ENCODE measurements at regions not wholly inside any gene's neighbourhood (a gene's known extent, or its start where the extent isn't known, plus 50 kb on each side); places are given as distances from the start of the nearest gene placed in this dataset.

GRCh38 chr13:30564489-30564888 is 53.2 kb upstream of the USPL1 start:
- no peak for TF ChIP-seq EZH2 (IDR thresholded peaks at IDR 0.05; ENCODE audit: low read depth)
- TF ChIP-seq, protein P1, sequence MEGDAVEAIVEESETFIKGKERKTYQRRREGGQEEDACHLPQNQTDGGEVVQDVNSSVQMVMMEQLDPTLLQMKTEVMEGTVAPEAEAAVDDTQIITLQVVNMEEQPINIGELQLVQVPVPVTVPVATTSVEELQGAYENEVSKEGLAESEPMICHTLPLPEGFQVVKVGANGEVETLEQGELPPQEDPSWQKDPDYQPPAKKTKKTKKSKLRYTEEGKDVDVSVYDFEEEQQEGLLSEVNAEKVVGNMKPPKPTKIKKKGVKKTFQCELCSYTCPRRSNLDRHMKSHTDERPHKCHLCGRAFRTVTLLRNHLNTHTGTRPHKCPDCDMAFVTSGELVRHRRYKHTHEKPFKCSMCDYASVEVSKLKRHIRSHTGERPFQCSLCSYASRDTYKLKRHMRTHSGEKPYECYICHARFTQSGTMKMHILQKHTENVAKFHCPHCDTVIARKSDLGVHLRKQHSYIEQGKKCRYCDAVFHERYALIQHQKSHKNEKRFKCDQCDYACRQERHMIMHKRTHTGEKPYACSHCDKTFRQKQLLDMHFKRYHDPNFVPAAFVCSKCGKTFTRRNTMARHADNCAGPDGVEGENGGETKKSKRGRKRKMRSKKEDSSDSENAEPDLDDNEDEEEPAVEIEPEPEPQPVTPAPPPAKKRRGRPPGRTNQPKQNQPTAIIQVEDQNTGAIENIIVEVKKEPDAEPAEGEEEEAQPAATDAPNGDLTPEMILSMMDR (conservative IDR thresholded peaks at IDR 0.05): no peak
